ENCODE measurements at regions not wholly inside any gene's neighbourhood (a gene's known extent, or its start where the extent isn't known, plus 50 kb on each side); places are given as distances from the start of the nearest gene placed in this dataset.

DNA sequence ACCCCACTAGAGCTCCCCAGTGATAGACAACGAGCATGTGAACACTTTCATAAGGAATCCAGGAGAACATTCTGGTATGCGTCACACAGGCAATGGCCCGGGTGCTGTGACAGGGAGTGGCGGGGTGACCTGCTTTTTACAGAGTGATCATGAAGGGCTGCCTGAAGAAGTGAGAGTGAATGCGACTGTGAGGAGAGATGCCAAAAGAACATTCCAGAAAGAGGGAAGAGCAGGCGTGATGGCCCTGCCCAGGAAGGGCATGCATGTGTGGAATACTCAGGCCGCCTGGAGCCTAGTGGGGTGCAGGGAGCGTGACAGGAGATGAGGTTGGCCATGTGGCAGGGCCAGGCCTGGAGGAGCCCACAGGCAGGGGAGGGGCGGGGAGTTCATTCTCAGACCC, 53.8 kb downstream of the FZD10 start:
- ChIA-PET POLR2A (no interaction called here), CTCF (no interaction called here)
- Mint-ChIP-seq H3K9me3 (peaks cover 8 to 26% (median 18%) of the 10 kb centered on the region in 5 donors), H3K4me1 (no peaks in the 10 kb centered on the region), H3K36me3 (peaks cover 0 to 1% (median 0%) of the 10 kb centered on the region in 3 donors), H3K27me3 (peaks cover 7 to 8% of the 10 kb centered on the region in 2 donors), H3K4me3 (no peak overlapping the region), H3K27ac (no peak overlapping the region)
- no peak overlapping the region for H3K27ac ChIP-seq (ENCODE audit: low read depth, low read length)
- H3K4me3 ChIP-seq (ENCODE audit: low read length): no peak overlapping the region
- H3K27me3 ChIP-seq (ENCODE audit: insufficient read depth, low read length, poor library complexity, severe bottlenecking): no peaks in the 10 kb centered on the region
- no peaks in the 10 kb centered on the region for H3K4me1 ChIP-seq (ENCODE audit: insufficient read depth, low read length)
- H3K36me3 ChIP-seq (ENCODE audit: insufficient read depth, low read length): no peaks in the 10 kb centered on the region
- no peaks in the 10 kb centered on the region for H3K9me3 ChIP-seq (ENCODE audit: low read length)
- no peak for DNase-seq

DNA sequence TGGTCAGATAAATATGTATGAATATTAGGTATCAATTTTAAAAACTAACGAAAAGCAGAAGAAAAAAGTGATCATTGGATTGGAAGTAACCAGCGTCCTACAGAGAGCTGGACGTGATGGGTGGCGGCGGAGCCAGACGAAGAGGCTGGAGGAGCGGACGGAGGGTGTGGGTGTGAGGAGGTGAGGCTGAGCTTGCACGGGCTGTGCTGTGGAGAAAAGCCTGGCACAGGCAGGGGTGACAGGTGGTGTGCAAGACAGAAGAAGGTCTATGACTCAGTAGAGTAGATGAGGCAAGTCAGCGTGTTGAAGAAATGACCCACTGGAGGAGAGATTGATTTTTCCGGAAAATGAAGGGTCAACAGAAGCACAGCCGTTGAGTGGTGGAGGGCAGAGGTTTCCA, 56.4 kb downstream of the FZD10 start:
- H3K4me3 ChIP-seq (ENCODE audit: low read length): no peak overlapping the region
- no peaks in the 10 kb centered on the region for H3K4me1 ChIP-seq (ENCODE audit: insufficient read depth, low read length)
- Mint-ChIP-seq H3K27me3 (peaks cover 8 to 11% of the 10 kb centered on the region in 2 donors), H3K36me3 (peaks cover 0 to 2% (median 0%) of the 10 kb centered on the region in 3 donors), H3K9me3 (peaks cover 8 to 31% (median 18%) of the 10 kb centered on the region in 5 donors), H3K27ac (no peak overlapping the region), H3K4me1 (no peaks in the 10 kb centered on the region), H3K4me3 (no peak overlapping the region)
- H3K27me3 ChIP-seq (ENCODE audit: insufficient read depth, low read length, poor library complexity, severe bottlenecking): no peaks in the 10 kb centered on the region
- POLR2A ChIA-PET: no interaction called here
- H3K27ac ChIP-seq (ENCODE audit: low read depth, low read length): no peak overlapping the region
- no peak for DNase-seq
- H3K36me3 ChIP-seq (ENCODE audit: insufficient read depth, low read length): no peaks in the 10 kb centered on the region
- CTCF ChIA-PET: no interaction called here
- H3K9me3 ChIP-seq (ENCODE audit: low read length): no peaks in the 10 kb centered on the region

DNA sequence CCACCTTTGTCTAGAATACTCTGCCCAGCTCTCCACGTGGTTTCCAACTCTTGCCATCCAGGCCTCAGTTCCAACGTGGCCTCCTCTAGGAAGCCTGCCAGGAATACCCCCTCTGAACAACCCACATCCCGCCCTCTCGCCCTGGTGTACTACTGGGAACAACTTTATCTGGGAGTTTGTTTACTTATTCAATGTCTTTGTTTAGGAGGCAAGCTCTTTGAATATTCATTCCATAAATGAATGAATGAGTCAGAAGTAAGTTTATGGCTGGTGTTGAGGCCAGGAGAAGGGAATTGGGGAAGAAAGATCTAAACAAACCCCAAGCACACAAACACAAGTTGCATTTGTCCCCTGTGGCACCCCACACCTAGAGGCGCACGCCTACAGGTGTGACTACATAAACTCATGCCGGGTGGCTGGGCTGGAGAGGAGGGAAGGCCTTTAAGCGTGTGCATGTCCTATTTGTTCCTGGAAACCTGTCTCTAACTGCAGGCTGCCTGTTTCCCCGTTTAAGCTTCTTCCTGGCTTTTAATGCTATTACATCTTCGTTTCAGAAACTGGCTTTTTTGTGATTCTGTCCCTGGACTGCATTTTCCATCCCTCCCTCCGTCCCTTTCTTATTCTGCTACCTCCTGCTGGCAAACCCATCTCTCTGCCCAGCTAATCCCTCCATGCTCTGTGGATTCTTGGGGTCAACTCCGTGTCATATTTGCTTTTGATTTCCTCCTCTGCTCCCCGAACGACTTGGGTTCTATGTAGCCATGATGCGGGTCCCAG, 57.9 kb downstream of the FZD10 start:
- H3K27me3 Mint-ChIP-seq: peaks cover 8 to 11% of the 10 kb centered on the region in 2 donors
- CTCF ChIA-PET: no interaction called here

DNA sequence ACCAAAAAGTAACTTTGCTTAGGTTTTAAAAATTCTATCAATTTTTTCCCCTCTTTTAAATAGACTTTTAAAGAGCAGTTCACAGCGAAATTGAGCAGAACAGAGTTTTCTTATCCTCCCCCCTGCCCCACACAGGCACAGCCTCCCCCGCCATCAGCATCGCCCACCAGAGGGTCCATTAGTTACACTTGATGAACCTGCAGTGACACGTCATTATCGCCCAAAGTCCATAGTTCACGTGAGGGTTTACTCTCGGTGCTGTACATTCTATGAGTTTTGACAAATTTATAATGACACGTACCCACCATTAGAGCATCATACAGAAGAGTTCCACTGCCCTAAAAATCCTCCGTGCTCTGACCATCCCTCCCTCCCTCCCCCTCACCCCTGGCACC, 58.4 kb downstream of the FZD10 start:
- Histone ChIP-seq H3K27me3 (ENCODE audit: insufficient read depth, low read length, poor library complexity, severe bottlenecking) (no peaks in the 10 kb centered on the region), H3K4me1 (ENCODE audit: insufficient read depth, low read length) (no peaks in the 10 kb centered on the region), H3K4me3 (ENCODE audit: low read length) (no peak overlapping the region), H3K36me3 (ENCODE audit: insufficient read depth, low read length) (no peaks in the 10 kb centered on the region), H3K9me3 (ENCODE audit: low read length) (no peaks in the 10 kb centered on the region), H3K27ac (ENCODE audit: low read depth, low read length) (no peak overlapping the region)
- Mint-ChIP-seq H3K27me3 (peaks cover 8 to 11% of the 10 kb centered on the region in 2 donors), H3K4me1 (no peaks in the 10 kb centered on the region), H3K9me3 (peaks cover 8 to 28% (median 15%) of the 10 kb centered on the region in 5 donors), H3K4me3 (no peak overlapping the region), H3K36me3 (peaks cover 0 to 2% (median 0%) of the 10 kb centered on the region in 3 donors), H3K27ac (no peak overlapping the region)
- ChIA-PET CTCF (no interaction called here), POLR2A (no interaction called here)
- DNase-seq: no peak

More for the DNA sequence above, 57.9 kb downstream of the FZD10 start:
- H3K27ac ChIP-seq (ENCODE audit: low read depth, low read length): no peak overlapping the region
- H3K4me3 ChIP-seq (ENCODE audit: low read length): no peak overlapping the region
- peaks cover 0 to 2% (median 0%) of the 10 kb centered on the region in 3 donors for H3K36me3 Mint-ChIP-seq
- no peaks in the 10 kb centered on the region for H3K9me3 ChIP-seq (ENCODE audit: low read length)
- H3K27me3 ChIP-seq (ENCODE audit: insufficient read depth, low read length, poor library complexity, severe bottlenecking): no peaks in the 10 kb centered on the region
- no peaks in the 10 kb centered on the region for H3K4me1 ChIP-seq (ENCODE audit: insufficient read depth, low read length)
- POLR2A ChIA-PET: no interaction called here
- no peak overlapping the region for H3K27ac Mint-ChIP-seq
- H3K4me3 Mint-ChIP-seq: no peak overlapping the region
- no peaks in the 10 kb centered on the region for H3K4me1 Mint-ChIP-seq
- DNase-seq: no peak
- H3K9me3 Mint-ChIP-seq: peaks cover 8 to 31% (median 15%) of the 10 kb centered on the region in 5 donors
- no peaks in the 10 kb centered on the region for H3K36me3 ChIP-seq (ENCODE audit: insufficient read depth, low read length)

DNA sequence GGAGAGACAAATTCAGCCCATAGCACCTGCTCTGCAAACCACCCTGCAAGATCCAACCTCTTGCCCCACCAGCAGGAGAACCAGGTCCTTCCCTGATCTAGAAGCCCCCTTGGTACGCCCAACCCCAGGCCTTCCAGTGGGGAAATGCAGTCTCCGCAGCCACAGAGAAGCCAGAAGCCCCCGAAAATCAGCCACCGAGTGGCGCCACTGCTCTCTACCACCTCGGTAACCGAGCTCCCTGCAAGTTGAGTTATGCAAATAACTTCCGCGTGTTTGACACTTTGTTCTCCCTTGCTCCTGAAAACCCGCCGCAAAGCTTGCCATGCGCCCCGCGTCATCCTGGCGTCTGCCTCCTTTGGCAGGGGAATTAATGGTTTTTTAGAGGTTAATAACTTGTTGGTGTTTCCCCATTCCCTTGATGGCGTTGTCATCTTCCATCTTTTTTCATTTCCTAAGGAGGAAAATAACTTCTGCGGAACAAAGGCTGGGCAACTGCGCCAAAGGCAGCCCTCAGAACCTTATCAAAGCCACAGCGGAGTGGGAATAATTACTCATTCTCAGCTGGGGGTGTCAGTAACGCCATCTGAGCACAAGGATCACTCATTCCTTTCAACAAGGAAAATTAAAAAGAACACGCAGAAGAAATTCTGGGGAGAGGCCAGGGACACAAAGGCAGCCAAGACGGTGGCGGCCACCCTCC, 60.4 kb downstream of the FZD10 start:
- H3K4me1 Mint-ChIP-seq: no peaks in the 10 kb centered on the region
- CTCF ChIA-PET: no interaction called here
- Histone ChIP-seq H3K27ac (ENCODE audit: low read depth, low read length) (no peak overlapping the region), H3K9me3 (ENCODE audit: low read length) (no peaks in the 10 kb centered on the region), H3K4me3 (ENCODE audit: low read length) (no peak overlapping the region), H3K36me3 (ENCODE audit: insufficient read depth, low read length) (no peaks in the 10 kb centered on the region), H3K27me3 (ENCODE audit: insufficient read depth, low read length, poor library complexity, severe bottlenecking) (no peaks in the 10 kb centered on the region), H3K4me1 (ENCODE audit: insufficient read depth, low read length) (no peaks in the 10 kb centered on the region)
- DNase-seq: no peak
- H3K36me3 Mint-ChIP-seq: peaks cover 0 to 2% (median 0%) of the 10 kb centered on the region in 3 donors
- H3K9me3 Mint-ChIP-seq: peaks cover 6 to 19% (median 11%) of the 10 kb centered on the region in 5 donors
- POLR2A ChIA-PET: no interaction called here
- H3K27ac Mint-ChIP-seq: no peak overlapping the region
- H3K4me3 Mint-ChIP-seq: no peak overlapping the region
- H3K27me3 Mint-ChIP-seq: peaks cover 6 to 14% of the 10 kb centered on the region in 2 donors

DNA sequence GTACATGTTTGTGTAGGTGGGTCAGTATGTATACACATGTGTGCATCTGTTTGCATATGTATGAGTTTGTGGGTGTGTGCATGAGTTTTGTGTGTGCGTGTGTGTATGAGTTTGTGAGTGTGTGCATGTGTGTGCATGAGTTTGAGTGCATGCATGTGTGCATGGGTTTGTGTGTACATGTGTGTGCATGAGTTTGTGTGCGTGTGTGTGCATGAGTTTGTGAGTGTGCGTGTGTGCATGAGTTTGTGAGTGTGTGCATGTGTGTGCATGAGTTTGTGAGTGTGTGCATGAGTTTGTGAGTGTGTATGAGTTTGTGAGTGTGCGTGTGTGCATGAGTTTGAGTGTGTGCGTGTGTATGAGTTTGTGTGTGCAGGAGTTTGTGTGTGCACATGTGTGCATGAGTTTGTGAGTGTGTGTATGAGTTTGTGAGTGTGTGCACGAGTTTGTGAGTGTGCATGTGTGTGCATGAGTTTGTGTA, 61.5 kb downstream of the FZD10 start:
- ChIA-PET CTCF (no interaction called here), POLR2A (no interaction called here)
- no peak overlapping the region for H3K4me3 Mint-ChIP-seq
- Histone ChIP-seq H3K4me1 (ENCODE audit: insufficient read depth, low read length) (no peaks in the 10 kb centered on the region), H3K4me3 (ENCODE audit: low read length) (no peak overlapping the region), H3K36me3 (ENCODE audit: insufficient read depth, low read length) (no peaks in the 10 kb centered on the region), H3K27ac (ENCODE audit: low read depth, low read length) (no peak overlapping the region), H3K9me3 (ENCODE audit: low read length) (no peaks in the 10 kb centered on the region), H3K27me3 (ENCODE audit: insufficient read depth, low read length, poor library complexity, severe bottlenecking) (no peaks in the 10 kb centered on the region)
- H3K27me3 Mint-ChIP-seq: peaks cover 5 to 10% of the 10 kb centered on the region in 2 donors
- peaks cover 0 to 2% (median 0%) of the 10 kb centered on the region in 3 donors for H3K36me3 Mint-ChIP-seq
- no peaks in the 10 kb centered on the region for H3K4me1 Mint-ChIP-seq
- DNase-seq: no peak
- H3K9me3 Mint-ChIP-seq: peaks cover 3 to 22% (median 11%) of the 10 kb centered on the region in 5 donors
- no peak overlapping the region for H3K27ac Mint-ChIP-seq

DNA sequence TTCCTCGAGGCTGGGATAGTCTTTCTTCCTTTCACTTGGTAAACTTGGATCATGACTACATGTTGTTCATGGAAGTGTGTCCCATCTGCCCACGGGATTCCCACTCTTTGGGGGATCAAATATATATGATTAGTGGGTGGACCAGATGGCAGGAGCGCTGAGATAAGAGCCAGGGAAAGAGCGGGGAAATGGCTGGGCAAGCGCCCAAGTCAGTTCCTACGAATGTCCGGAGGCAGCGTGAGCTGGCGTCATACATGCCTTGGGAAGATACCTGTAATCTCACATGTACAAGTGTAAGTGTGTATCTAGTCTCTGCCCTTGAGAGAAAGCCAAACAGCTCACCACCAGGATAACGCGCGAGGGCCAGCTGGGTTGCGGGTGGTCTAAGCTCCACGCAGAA, 62.3 kb downstream of the FZD10 start:
- Mint-ChIP-seq H3K27me3 (peaks cover 4 to 7% of the 10 kb centered on the region in 2 donors), H3K4me3 (no peak overlapping the region), H3K4me1 (no peaks in the 10 kb centered on the region), H3K9me3 (peaks cover under 1 to 23% (median 10%) of the 10 kb centered on the region in 5 donors), H3K36me3 (peaks cover 0 to 2% (median 0%) of the 10 kb centered on the region in 3 donors), H3K27ac (no peak overlapping the region)
- no peaks in the 10 kb centered on the region for H3K4me1 ChIP-seq (ENCODE audit: insufficient read depth, low read length)
- ChIA-PET CTCF (interaction anchor here (1.2 kb wide), 1 partner anchor 9 kb away, joined by 3 read pairs; no protein-coding TSS in a partner anchor), POLR2A (no interaction called here)
- H3K4me3 ChIP-seq (ENCODE audit: low read length): no peak overlapping the region
- H3K27me3 ChIP-seq (ENCODE audit: insufficient read depth, low read length, poor library complexity, severe bottlenecking): no peaks in the 10 kb centered on the region
- no peak for DNase-seq
- no peaks in the 10 kb centered on the region for H3K36me3 ChIP-seq (ENCODE audit: insufficient read depth, low read length)
- H3K9me3 ChIP-seq (ENCODE audit: low read length): no peaks in the 10 kb centered on the region
- no peak overlapping the region for H3K27ac ChIP-seq (ENCODE audit: low read depth, low read length)

DNA sequence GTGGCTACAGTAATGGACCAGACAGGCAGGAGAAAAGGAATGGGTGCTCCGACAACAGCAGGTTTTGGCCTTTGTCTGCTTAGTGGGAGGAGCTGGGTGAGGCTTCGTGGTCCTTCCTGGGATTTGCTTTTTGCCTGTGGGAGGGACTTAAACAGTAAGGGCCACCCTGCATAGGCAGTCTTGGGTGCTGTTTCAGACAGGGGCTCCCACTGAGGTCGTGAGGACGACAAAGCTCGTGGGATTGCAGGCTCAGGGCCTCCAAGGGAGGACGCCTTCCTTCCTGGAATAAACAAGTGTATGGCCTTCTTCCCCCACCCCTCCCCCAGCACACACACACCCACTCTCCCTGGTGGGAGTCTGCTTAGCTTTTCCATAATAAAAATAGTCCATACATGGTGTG, 63.1 kb downstream of the FZD10 start:
- POLR2A ChIA-PET: no interaction called here

More for the DNA sequence above, 63.1 kb downstream of the FZD10 start:
- no peaks in the 10 kb centered on the region for H3K36me3 ChIP-seq (ENCODE audit: insufficient read depth, low read length)
- Mint-ChIP-seq H3K27ac (no peak overlapping the region), H3K27me3 (peaks cover 4 to 7% of the 10 kb centered on the region in 2 donors), H3K4me3 (no peak overlapping the region), H3K9me3 (peaks cover 6 to 23% (median 11%) of the 10 kb centered on the region in 5 donors), H3K4me1 (no peaks in the 10 kb centered on the region), H3K36me3 (peaks cover 0 to 4% (median 0%) of the 10 kb centered on the region in 3 donors)
- no peak overlapping the region for H3K4me3 ChIP-seq (ENCODE audit: low read length)
- no peaks in the 10 kb centered on the region for H3K4me1 ChIP-seq (ENCODE audit: insufficient read depth, low read length)
- no peak overlapping the region for H3K27ac ChIP-seq (ENCODE audit: low read depth, low read length)
- CTCF ChIA-PET: interaction anchor here (1.0 to 1.2 kb wide), 2 partner anchors 8 to 15 kb away, joined by 3 read pairs; no protein-coding TSS in a partner anchor
- no peaks in the 10 kb centered on the region for H3K27me3 ChIP-seq (ENCODE audit: insufficient read depth, low read length, poor library complexity, severe bottlenecking)
- DNase-seq: no peak
- no peaks in the 10 kb centered on the region for H3K9me3 ChIP-seq (ENCODE audit: low read length)

All from CD8-positive, alpha-beta memory T cell (primary cell).